ENCODE measurements at regions not wholly inside any gene's neighbourhood (a gene's known extent, or its start where the extent isn't known, plus 50 kb on each side); places are given as distances from the start of the nearest gene placed in this dataset.

GRCh38 chr4:41396869-41397268 lies 140.1 kb downstream of the UCHL1 start:
- TF ChIP-seq POLR2AphosphoS5 (IDR thresholded peaks at IDR 0.05; ENCODE audit: borderline replicate concordance, low read depth, low read length) (no peak), EZH2 (IDR thresholded peaks at IDR 0.05) (no peak)
